OCI-M1 (cell line): ENCODE measurements at regions not wholly inside any gene's neighbourhood (a gene's known extent, or its start where the extent isn't known, plus 50 kb on each side); places are given as distances from the start of the nearest gene placed in this dataset.
"Not testable (repeated sequence)": the region's sequence is repeated elsewhere in the genome, so short reads cannot be mapped to it uniquely, and the experiment has no call there.

Experiments used
- DNase-seq: peaks from one replicate; lab custom pipeline; 2025; lab: John Stamatoyannopoulos, UW

- DNase-seq: no peak
Observed at GRCh38 chr4:100023800-100024199, 73.7 kb upstream of the H2AZ1 start.

- no peak for DNase-seq
Observed at GRCh38 chr4:100022792-100023222, 72.7 kb upstream of the H2AZ1 start.

DNA sequence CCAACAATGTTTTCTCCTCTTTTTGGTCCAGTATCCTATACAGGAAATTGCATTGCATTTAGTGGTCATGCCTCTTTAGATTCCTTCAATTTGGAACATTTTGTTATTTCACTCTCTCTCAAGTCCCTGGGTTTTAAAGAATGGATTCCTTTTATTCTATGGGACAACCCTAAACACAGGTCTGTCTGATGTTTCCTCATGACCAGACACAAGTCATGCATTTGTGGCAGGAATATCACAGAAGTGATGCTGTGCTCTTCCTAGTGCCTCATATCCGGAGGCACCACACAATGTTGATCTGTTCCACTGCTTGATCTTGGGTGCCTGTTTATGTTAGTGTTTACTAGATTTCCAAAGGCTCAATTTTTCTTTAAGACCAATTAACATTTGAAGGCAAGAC is 69.7 kb upstream of the H2AZ1 start:
- DNase-seq: no peak

DNA sequence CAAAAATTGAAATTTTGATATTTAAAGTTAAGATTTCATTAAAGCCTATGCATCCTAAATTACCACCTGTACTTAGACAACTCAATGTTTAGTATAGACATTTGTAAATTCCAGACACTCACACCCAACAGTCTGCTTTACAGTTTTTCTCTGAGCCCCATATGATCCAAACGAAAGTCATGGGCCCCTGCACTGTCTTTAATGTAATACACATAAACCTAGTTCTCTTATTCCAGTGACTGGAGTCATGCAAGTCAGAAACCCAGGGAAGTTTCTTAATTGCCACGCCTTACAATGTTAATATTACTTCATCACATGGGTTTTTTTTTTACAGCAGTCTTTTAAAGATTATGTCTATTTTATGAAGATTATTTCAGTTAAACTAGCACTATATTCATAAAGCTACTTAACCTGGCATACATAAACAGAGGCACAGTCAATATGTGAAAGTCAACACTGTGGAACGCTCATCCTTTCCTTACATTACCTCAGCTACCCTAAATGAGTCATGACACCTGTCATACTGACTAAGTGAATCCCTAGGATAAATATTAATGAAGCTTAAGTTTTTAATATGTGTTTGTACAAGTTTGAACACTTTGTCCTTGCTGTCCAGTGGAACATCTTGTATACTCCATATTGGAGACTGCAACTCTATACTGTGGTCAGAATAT is 67.7 kb upstream of the H2AZ1 start:
- no peak for DNase-seq

- DNase-seq: no peak
Observed at GRCh38 chr4:100016191-100016590, 66.1 kb upstream of the H2AZ1 start.

DNA sequence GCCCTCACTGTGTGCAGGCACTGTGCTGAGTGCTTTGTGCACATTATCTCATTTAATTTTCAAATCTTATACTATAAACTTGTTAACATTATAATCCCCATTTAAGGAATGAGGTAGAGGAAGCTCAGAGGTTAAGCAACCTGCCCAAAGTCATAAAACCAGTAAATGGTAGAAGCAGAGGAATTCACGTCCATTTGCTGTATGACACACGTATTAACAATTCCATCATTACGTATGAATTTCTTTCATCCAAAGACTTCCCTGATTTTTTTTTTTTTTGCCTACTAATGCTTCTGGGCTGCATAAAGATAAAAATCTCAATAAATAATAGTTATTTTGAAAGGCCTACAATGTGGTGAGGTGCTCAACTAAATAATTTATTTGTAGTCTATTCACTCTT is 64.5 kb upstream of the H2AZ1 start:
- no peak for DNase-seq

DNA sequence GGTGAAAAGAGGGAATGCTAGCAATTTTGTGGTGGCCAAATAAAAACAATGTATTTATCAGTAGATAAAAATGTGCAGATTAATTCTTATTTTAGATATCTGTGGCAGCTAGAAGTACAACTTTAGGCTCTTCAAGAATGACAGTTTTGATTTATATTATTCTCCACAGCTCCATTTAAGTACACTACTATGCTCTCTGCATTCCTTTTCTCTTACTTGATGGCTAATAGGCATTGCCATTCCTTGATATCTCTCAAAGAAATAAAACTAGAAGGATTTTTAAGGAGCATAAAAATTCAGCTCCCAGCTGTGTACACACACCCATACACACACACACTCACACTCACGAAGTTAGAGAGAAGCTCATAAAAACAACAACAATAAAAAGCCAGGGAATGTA is 59.4 kb upstream of the H2AZ1 start:
- no peak for DNase-seq

GRCh38 chr4:100008048-100008447 is 58.0 kb upstream of the H2AZ1 start:
- no peak for DNase-seq

- not testable (repeated sequence) for DNase-seq
Observed at GRCh38 chr4:100006161-100006560, 56.1 kb upstream of the H2AZ1 start.
